Adrenal gland (tissue), 5 donors: ENCODE measurements at regions not wholly inside any gene's neighbourhood (a gene's known extent, or its start where the extent isn't known, plus 50 kb on each side); places are given as distances from the start of the nearest gene placed in this dataset.

ENCODE experiments used
- CTCF ChIP-seq, 6 experiments: fragments of 450-650 bp in 4 of 6; fragments of 200-600 bp in 2 of 6; sonication (generic) in 1 of 6; IDR thresholded peaks; 1 replicate in 5 of 6; 2 replicates in 1 of 6; pipeline versions ENCODE4 v1.5.1 to v1.8.0; 2016 to 2021; ENCODE audit warnings: antibody characterized with exemption in 6 of 6, mild to moderate bottlenecking in 2 of 6, moderate library complexity in 1 of 6
- POLR2A ChIP-seq, 2 donors: fragments of 450-650 bp; IDR thresholded peaks; one replicate each; pipeline ENCODE4 v1.6.1; 2017; ENCODE audit warnings: antibody characterized with exemption in 2 of 2, mild to moderate bottlenecking in 2 of 2, moderate library complexity in 1 of 2
- donor health status: DM: no; HTN: no; CAD: no.

GRCh38 chr2:176769499-176770370, 442.9 kb upstream of the HNRNPA3 start:
- TF ChIP-seq CTCF (IDR thresholded peaks at IDR 0.05) (no peak), POLR2A (IDR thresholded peaks at IDR 0.05) (no peak)
